ENCODE measurements at regions not wholly inside any gene's neighbourhood (a gene's known extent, or its start where the extent isn't known, plus 50 kb on each side); places are given as distances from the start of the nearest gene placed in this dataset.

DNA sequence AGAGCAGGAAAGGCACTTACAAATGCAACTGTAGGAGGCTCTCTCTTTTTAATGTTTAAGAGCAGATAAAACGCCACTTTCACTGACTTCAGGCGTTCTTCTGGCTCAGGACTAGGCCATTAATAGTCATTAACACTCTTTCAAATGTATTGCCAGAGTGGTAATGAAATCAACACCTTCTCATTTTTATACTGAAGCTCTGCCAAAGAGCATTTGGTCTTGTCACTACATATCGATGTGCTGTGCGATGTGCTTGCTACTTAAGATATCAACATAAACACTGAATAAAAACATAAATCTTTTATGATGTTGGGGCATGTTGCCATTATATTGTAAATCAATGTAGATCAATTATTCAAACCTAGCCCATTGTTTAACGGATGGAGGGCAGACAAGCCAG, 634.7 kb downstream of the ARL4A start:
- H3K79me2 ChIP-seq (ENCODE audit: low read length) = no peaks in the 10 kb centered on the region
- no peak for DNase-seq
- no peak overlapping the region for H3K9ac ChIP-seq (ENCODE audit: low read length)
- TF ChIP-seq EZH2phosphoT487 (IDR thresholded peaks at IDR 0.05; ENCODE audit: low read length) (no peak), EZH2 (optimal IDR thresholded peaks at IDR 0.05; ENCODE audit: low read depth, low read length) (no peak)
- TF ChIP-seq, protein P1, sequence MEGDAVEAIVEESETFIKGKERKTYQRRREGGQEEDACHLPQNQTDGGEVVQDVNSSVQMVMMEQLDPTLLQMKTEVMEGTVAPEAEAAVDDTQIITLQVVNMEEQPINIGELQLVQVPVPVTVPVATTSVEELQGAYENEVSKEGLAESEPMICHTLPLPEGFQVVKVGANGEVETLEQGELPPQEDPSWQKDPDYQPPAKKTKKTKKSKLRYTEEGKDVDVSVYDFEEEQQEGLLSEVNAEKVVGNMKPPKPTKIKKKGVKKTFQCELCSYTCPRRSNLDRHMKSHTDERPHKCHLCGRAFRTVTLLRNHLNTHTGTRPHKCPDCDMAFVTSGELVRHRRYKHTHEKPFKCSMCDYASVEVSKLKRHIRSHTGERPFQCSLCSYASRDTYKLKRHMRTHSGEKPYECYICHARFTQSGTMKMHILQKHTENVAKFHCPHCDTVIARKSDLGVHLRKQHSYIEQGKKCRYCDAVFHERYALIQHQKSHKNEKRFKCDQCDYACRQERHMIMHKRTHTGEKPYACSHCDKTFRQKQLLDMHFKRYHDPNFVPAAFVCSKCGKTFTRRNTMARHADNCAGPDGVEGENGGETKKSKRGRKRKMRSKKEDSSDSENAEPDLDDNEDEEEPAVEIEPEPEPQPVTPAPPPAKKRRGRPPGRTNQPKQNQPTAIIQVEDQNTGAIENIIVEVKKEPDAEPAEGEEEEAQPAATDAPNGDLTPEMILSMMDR (IDR thresholded peaks at IDR 0.05; ENCODE audit: low read length) = no peak
- H3K36me3 ChIP-seq (replicated peaks; ENCODE audit: insufficient read depth, low read length) = no peaks in the 10 kb centered on the region
- no peaks in the 10 kb centered on the region for H3K9me2 ChIP-seq (replicated peaks; ENCODE audit: insufficient read depth, low read length)
- no peaks in the 10 kb centered on the region for H3K4me1 ChIP-seq (ENCODE audit: low read length)
- no peak overlapping the region for H2AFZ ChIP-seq (ENCODE audit: low read length)
- H3K27me3 ChIP-seq (replicated peaks; ENCODE audit: insufficient read depth, low read length) = no peaks in the 10 kb centered on the region
- H3K4me3 ChIP-seq (ENCODE audit: low read length) = no peak overlapping the region
- no peaks in the 10 kb centered on the region for H3K9me3 ChIP-seq (replicated peaks; ENCODE audit: insufficient read depth, low read length)
- no peaks in the 10 kb centered on the region for H4K20me1 ChIP-seq (ENCODE audit: insufficient read depth, low read length)
- no peak overlapping the region for H3K4me2 ChIP-seq (ENCODE audit: low read depth, low read length)
- no peaks in the 10 kb centered on the region for H3F3A ChIP-seq (ENCODE audit: insufficient read depth, low read length)
- no peak overlapping the region for H3K27ac ChIP-seq (ENCODE audit: low read length)

DNA sequence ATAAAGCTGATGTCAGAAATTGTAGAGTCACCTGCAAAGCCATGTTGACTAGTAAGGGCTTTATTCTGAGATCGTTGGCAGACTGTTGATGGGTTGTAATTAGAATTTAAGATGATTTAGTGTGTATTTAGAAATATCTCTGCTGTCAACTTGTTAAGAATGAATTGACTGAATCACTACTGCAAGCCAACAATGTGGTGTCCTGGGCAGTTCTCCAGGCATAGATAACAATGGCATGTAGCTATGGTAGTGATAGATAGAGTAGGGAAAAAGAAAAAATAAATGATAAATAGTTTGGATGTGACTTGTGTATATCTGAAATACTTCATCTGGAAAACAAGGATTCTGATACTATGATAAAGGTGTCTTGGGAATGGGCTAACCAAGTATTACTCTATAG, 640.2 kb downstream of the ARL4A start:
- Histone ChIP-seq H3K9me2 (replicated peaks; ENCODE audit: insufficient read depth, low read length) (no peaks in the 10 kb centered on the region), H3K27me3 (replicated peaks; ENCODE audit: insufficient read depth, low read length) (no peaks in the 10 kb centered on the region), H3K9me3 (replicated peaks; ENCODE audit: insufficient read depth, low read length) (no peaks in the 10 kb centered on the region), H2AFZ (ENCODE audit: low read length) (no peak overlapping the region), H3F3A (ENCODE audit: insufficient read depth, low read length) (no peaks in the 10 kb centered on the region), H3K4me2 (ENCODE audit: low read depth, low read length) (no peak overlapping the region), H3K36me3 (replicated peaks; ENCODE audit: insufficient read depth, low read length) (no peaks in the 10 kb centered on the region), H3K79me2 (ENCODE audit: low read length) (no peaks in the 10 kb centered on the region), H3K27ac (ENCODE audit: low read length) (no peak overlapping the region), H3K9ac (ENCODE audit: low read length) (no peak overlapping the region), H3K4me1 (ENCODE audit: low read length) (no peaks in the 10 kb centered on the region), H4K20me1 (ENCODE audit: insufficient read depth, low read length) (no peaks in the 10 kb centered on the region), H3K4me3 (ENCODE audit: low read length) (no peak overlapping the region)
- TF ChIP-seq, protein P1 (IDR thresholded peaks at IDR 0.05; ENCODE audit: low read length) = no peak
- no peak for TF ChIP-seq EZH2 (optimal IDR thresholded peaks at IDR 0.05; ENCODE audit: low read depth, low read length)
- DNase-seq = no peak

DNA sequence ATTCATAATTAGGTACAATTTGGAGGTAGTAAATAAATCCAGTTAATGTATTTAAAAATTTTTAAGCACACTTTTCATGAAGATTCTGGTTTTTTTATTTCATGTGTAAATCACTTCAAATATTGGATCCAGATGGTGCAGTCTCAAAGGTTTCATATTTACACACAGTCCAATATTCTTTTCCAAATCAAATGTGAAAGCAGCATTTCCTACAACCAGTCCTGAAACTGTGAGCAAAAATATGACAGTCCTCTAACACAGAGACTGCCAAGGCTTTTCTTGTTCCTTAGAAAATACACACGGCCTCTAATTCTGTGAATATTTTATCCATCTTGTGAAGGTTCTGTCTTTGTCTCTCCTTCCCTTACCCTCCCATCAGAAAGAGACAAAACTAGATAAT, 645.9 kb downstream of the ARL4A start:
- no peak overlapping the region for H2AFZ ChIP-seq (ENCODE audit: low read length)
- no peak overlapping the region for H3K4me3 ChIP-seq (ENCODE audit: low read length)
- TF ChIP-seq, protein P1 (IDR thresholded peaks at IDR 0.05; ENCODE audit: low read length) = no peak
- no peak for TF ChIP-seq EZH2phosphoT487 (IDR thresholded peaks at IDR 0.05; ENCODE audit: low read length)
- H3K27me3 ChIP-seq (replicated peaks; ENCODE audit: insufficient read depth, low read length) = no peaks in the 10 kb centered on the region
- no peaks in the 10 kb centered on the region for H3F3A ChIP-seq (ENCODE audit: insufficient read depth, low read length)
- H3K9ac ChIP-seq (ENCODE audit: low read length) = no peak overlapping the region
- H3K79me2 ChIP-seq (ENCODE audit: low read length) = no peaks in the 10 kb centered on the region
- H4K20me1 ChIP-seq (ENCODE audit: insufficient read depth, low read length) = no peaks in the 10 kb centered on the region
- H3K9me3 ChIP-seq (replicated peaks; ENCODE audit: insufficient read depth, low read length) = no peaks in the 10 kb centered on the region
- H3K4me2 ChIP-seq (ENCODE audit: low read depth, low read length) = no peak overlapping the region
- no peaks in the 10 kb centered on the region for H3K9me2 ChIP-seq (replicated peaks; ENCODE audit: insufficient read depth, low read length)
- no peaks in the 10 kb centered on the region for H3K4me1 ChIP-seq (ENCODE audit: low read length)
- H3K36me3 ChIP-seq (replicated peaks; ENCODE audit: insufficient read depth, low read length) = no peaks in the 10 kb centered on the region
- no peak overlapping the region for H3K27ac ChIP-seq (ENCODE audit: low read length)
- DNase-seq = no peak

DNA sequence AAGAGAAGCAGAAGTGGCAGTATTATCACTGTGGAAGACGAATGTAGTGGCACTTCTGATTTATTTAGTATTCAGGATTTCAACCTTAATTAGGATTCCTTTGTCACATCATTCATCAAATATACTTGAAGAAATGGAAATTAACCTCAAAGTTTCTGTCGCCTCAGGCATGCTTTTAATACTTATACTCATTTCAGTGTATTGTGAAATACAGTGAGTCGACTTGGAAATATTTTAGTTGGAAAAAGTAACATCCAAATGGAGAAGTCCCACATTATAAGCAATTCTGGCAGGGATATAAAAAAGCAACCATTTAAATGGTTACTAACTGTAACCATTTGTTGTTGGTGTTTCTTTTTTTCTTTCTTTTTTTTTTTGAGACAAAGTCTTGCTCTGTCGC, 648.8 kb downstream of the ARL4A start:
- Histone ChIP-seq H3K9me2 (replicated peaks; ENCODE audit: insufficient read depth, low read length) (no peaks in the 10 kb centered on the region), H3F3A (ENCODE audit: insufficient read depth, low read length) (no peaks in the 10 kb centered on the region), H3K27ac (ENCODE audit: low read length) (no peak overlapping the region), H3K9me3 (replicated peaks; ENCODE audit: insufficient read depth, low read length) (no peaks in the 10 kb centered on the region), H2AFZ (ENCODE audit: low read length) (no peak overlapping the region), H3K27me3 (replicated peaks; ENCODE audit: insufficient read depth, low read length) (no peaks in the 10 kb centered on the region), H3K4me2 (ENCODE audit: low read depth, low read length) (no peak overlapping the region), H3K9ac (ENCODE audit: low read length) (no peak overlapping the region), H4K20me1 (ENCODE audit: insufficient read depth, low read length) (no peaks in the 10 kb centered on the region), H3K79me2 (ENCODE audit: low read length) (no peaks in the 10 kb centered on the region), H3K36me3 (replicated peaks; ENCODE audit: insufficient read depth, low read length) (no peaks in the 10 kb centered on the region), H3K4me3 (ENCODE audit: low read length) (no peak overlapping the region), H3K4me1 (ENCODE audit: low read length) (no peaks in the 10 kb centered on the region)
- no peak for TF ChIP-seq EZH2 (optimal IDR thresholded peaks at IDR 0.05; ENCODE audit: low read depth, low read length)
- TF ChIP-seq EZH2phosphoT487 (IDR thresholded peaks at IDR 0.05; ENCODE audit: low read length) = no peak
- TF ChIP-seq, protein P1 (IDR thresholded peaks at IDR 0.05; ENCODE audit: low read length) = no peak
- DNase-seq = no peak
